ENCODE measurements at regions not wholly inside any gene's neighbourhood (a gene's known extent, or its start where the extent isn't known, plus 50 kb on each side); places are given as distances from the start of the nearest gene placed in this dataset.

- TF ChIP-seq POLR2A (IDR thresholded peaks at IDR 0.05): no peak
- TF ChIP-seq, protein P1, sequence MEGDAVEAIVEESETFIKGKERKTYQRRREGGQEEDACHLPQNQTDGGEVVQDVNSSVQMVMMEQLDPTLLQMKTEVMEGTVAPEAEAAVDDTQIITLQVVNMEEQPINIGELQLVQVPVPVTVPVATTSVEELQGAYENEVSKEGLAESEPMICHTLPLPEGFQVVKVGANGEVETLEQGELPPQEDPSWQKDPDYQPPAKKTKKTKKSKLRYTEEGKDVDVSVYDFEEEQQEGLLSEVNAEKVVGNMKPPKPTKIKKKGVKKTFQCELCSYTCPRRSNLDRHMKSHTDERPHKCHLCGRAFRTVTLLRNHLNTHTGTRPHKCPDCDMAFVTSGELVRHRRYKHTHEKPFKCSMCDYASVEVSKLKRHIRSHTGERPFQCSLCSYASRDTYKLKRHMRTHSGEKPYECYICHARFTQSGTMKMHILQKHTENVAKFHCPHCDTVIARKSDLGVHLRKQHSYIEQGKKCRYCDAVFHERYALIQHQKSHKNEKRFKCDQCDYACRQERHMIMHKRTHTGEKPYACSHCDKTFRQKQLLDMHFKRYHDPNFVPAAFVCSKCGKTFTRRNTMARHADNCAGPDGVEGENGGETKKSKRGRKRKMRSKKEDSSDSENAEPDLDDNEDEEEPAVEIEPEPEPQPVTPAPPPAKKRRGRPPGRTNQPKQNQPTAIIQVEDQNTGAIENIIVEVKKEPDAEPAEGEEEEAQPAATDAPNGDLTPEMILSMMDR (IDR thresholded peaks at IDR 0.05): no peak
These were observed 185.5 kb upstream of the SDK2 start for GRCh38 chr17:73829676-73830280.

All from body of pancreas (tissue), 4 donors.